WTC11 (cell line): ENCODE measurements at regions not wholly inside any gene's neighbourhood (a gene's known extent, or its start where the extent isn't known, plus 50 kb on each side); places are given as distances from the start of the nearest gene placed in this dataset.

Experiments
- ATAC-seq: fragments of 200-7000 bp; cut with Tn5 transposase; 2 replicates; pipeline ENCODE4 v1.10.0; 2021; ENCODE audit warnings: mild to moderate bottlenecking, moderate library complexity
- CTCF ChIA-PET: fragments of 300-600 bp; sonication (Branson Sonifier 250); formaldehyde crosslinking; loops from one replicate; lab custom pipeline; 2021; ENCODE audit warnings: antibody characterized with exemption; lab: Charles Lee
- POLR2A ChIA-PET: fragments of 350-600 bp; sonication (Branson Sonifier 250); formaldehyde crosslinking; loops from one replicate; lab custom pipeline; 2021; ENCODE audit warnings: antibody characterized with exemption; lab: Charles Lee
- DNase-seq: peaks from one replicate; pipeline ENCODE4 v3.0.0; 2021; ENCODE audit warnings: low spot score
- H3K27ac Mint-ChIP-seq: 2 replicates; pipeline ENCODE4 v1.8.0; 2021; ENCODE audit warnings: mixed read lengths
- H3K27me3 Mint-ChIP-seq: 2 replicates; pipeline ENCODE4 v1.8.0; 2021; ENCODE audit warnings: low read depth, mild to moderate bottlenecking, moderate library complexity, mixed read lengths
- H3K36me3 Mint-ChIP-seq: 2 replicates; pipeline ENCODE4 v1.8.0; 2021; ENCODE audit warnings: mixed read lengths
- H3K4me1 Mint-ChIP-seq: 2 replicates; pipeline ENCODE4 v1.8.0; 2022; ENCODE audit warnings: mixed read lengths
- H3K4me3 Mint-ChIP-seq: 2 replicates; pipeline ENCODE4 v1.8.0; 2021; ENCODE audit warnings: mild to moderate bottlenecking, moderate library complexity, mixed read lengths
- H3K9me3 Mint-ChIP-seq: 2 replicates; pipeline ENCODE4 v1.8.0; 2021; ENCODE audit warnings: mixed read lengths
- AR ChIP-seq: fragments of 250-450 bp; sonication (Bioruptor Pico); IDR thresholded peaks from 2 replicates; pipeline ENCODE4 v1.9.0; 2021; ENCODE audit warnings: mild to moderate bottlenecking
- ATF6 ChIP-seq: sonication (generic); formaldehyde crosslinking; IDR thresholded peaks from 2 replicates; pipeline ENCODE4 v1.8.1; 2023; ENCODE audit warnings: mild to moderate bottlenecking, missing genetic modification reagents
- CBFB ChIP-seq: sonication (generic); formaldehyde crosslinking; IDR thresholded peaks from 2 replicates; pipeline ENCODE4 v1.8.1; 2022; ENCODE audit warnings: mild to moderate bottlenecking, low read depth, missing genetic modification reagents
- E2F1 ChIP-seq: sonication (generic); formaldehyde crosslinking; IDR thresholded peaks from 2 replicates; pipeline ENCODE4 v1.8.0; 2022; ENCODE audit warnings: mild to moderate bottlenecking, missing genetic modification reagents
- ETV6 ChIP-seq: sonication (generic); formaldehyde crosslinking; IDR thresholded peaks from 2 replicates; pipeline ENCODE4 v1.8.1; 2022; ENCODE audit warnings: mild to moderate bottlenecking, missing genetic modification reagents
- FOXP1 ChIP-seq: sonication (generic); formaldehyde crosslinking; IDR thresholded peaks from 2 replicates; pipeline ENCODE4 v1.8.0; 2022; ENCODE audit warnings: missing genetic modification reagents, mild to moderate bottlenecking, moderate library complexity, borderline replicate concordance
- HMGA2 ChIP-seq: fragments of 250-450 bp; sonication (Bioruptor Pico); IDR thresholded peaks from 2 replicates; pipeline ENCODE4 v1.4.0; 2021; ENCODE audit warnings: mild to moderate bottlenecking, moderate library complexity
- JAZF1 ChIP-seq: fragments of 250-450 bp; sonication (Bioruptor Pico); IDR thresholded peaks from 2 replicates; pipeline ENCODE4 v1.9.0; 2021; ENCODE audit warnings: moderate library complexity, mild to moderate bottlenecking, inconsistent platforms
- NFE2L1 ChIP-seq: sonication (generic); formaldehyde crosslinking; IDR thresholded peaks from 2 replicates; pipeline ENCODE4 v1.8.1; 2023; ENCODE audit warnings: missing genetic modification reagents
- NR1H2 ChIP-seq: sonication (generic); formaldehyde crosslinking; IDR thresholded peaks from 2 replicates; pipeline ENCODE4 v1.9.0; 2021; ENCODE audit warnings: mild to moderate bottlenecking, moderate library complexity, missing genetic modification reagents
- NR2C2 ChIP-seq: sonication (generic); formaldehyde crosslinking; IDR thresholded peaks from 2 replicates; pipeline ENCODE4 v1.8.0; 2022; ENCODE audit warnings: mild to moderate bottlenecking, missing genetic modification reagents
- OVOL2 ChIP-seq: fragments of 250-450 bp; sonication (Bioruptor Pico); IDR thresholded peaks from 2 replicates; pipeline ENCODE4 v1.9.0; 2021; ENCODE audit warnings: mild to moderate bottlenecking, borderline replicate concordance
- PRRX2 ChIP-seq: fragments of 250-450 bp; sonication (Bioruptor Pico); IDR thresholded peaks from 2 replicates; pipeline ENCODE4 v1.8.0; 2021; ENCODE audit warnings: mild to moderate bottlenecking
- RORB ChIP-seq: fragments of 250-450 bp; sonication (Bioruptor Pico); IDR thresholded peaks from 2 replicates; pipeline ENCODE4 v1.9.0; 2021; ENCODE audit warnings: mild to moderate bottlenecking
- SOX15 ChIP-seq: fragments of 250-450 bp; sonication (Bioruptor Pico); IDR thresholded peaks from 2 replicates; pipeline ENCODE4 v1.9.0; 2021; ENCODE audit warnings: mild to moderate bottlenecking
- TCF7 ChIP-seq: sonication (generic); formaldehyde crosslinking; IDR thresholded peaks from 2 replicates; pipeline ENCODE4 v1.8.0; 2022; ENCODE audit warnings: mild to moderate bottlenecking, low read depth, missing genetic modification reagents, moderate library complexity
- TEAD1 ChIP-seq: sonication (generic); formaldehyde crosslinking; IDR thresholded peaks from 2 replicates; pipeline ENCODE4 v1.8.0; 2022; ENCODE audit warnings: mild to moderate bottlenecking, missing genetic modification reagents
- TEAD4 ChIP-seq: sonication (generic); formaldehyde crosslinking; IDR thresholded peaks from 2 replicates; pipeline ENCODE4 v1.8.0; 2022; ENCODE audit warnings: mild to moderate bottlenecking, missing genetic modification reagents
- TP53 ChIP-seq: sonication (generic); formaldehyde crosslinking; IDR thresholded peaks from 2 replicates; pipeline ENCODE4 v1.8.1; 2023; ENCODE audit warnings: mild to moderate bottlenecking, missing genetic modification reagents
- ZNF121 ChIP-seq: sonication (generic); formaldehyde crosslinking; IDR thresholded peaks from 2 replicates; pipeline ENCODE4 v1.8.0; 2023; ENCODE audit warnings: missing genetic modification reagents
- TF ChIP-seq, protein P1 (sequence below): sonication (generic); formaldehyde crosslinking; IDR thresholded peaks from 2 replicates; pipeline ENCODE4 v1.8.1; 2023; ENCODE audit warnings: mild to moderate bottlenecking, missing genetic modification reagents, moderate library complexity
- TF ChIP-seq, protein P2 (sequence below): sonication (generic); formaldehyde crosslinking; IDR thresholded peaks from 2 replicates; pipeline ENCODE4 v1.8.1; 2022; ENCODE audit warnings: mild to moderate bottlenecking, missing genetic modification reagents, moderate library complexity, borderline replicate concordance

DNA sequence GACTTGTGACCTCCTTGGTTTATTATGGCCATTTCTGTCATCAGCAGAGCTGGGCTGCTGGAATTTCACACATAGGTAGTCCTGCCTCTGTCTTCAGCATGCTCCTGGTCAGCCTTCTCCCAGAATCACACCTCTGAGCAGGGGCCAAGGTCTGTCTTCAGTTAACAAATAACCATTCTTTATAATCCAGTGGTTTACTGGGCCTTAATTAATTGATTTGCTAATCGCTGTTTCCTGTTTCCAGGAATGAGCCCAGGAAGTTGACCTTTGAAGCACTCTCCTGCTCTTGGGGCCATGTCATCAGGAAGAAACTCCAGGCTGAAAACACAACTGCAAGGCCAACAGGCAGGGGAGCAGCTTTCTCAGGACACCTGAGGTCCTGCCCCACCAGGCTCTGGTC is 278.5 kb downstream of the SRBD1 start:
- H3K4me1 Mint-ChIP-seq, result peaks cover 19% of the 10 kb centered on the region
- H3K27ac Mint-ChIP-seq, result no peak overlapping the region
- ChIA-PET CTCF (interaction anchor here (1.1 kb wide), 1 partner anchor 13 kb away, joined by 3 read pairs; no protein-coding TSS in a partner anchor), POLR2A (interaction anchor here (0.6 to 0.8 kb wide), 2 partner anchors 11 to 504 kb away, joined by 3 to 4 read pairs; no protein-coding TSS in a partner anchor)
- TF ChIP-seq ATF6, result no peak
- no peak for TF ChIP-seq SOX15 (CRISPR knock-in tag)
- TF ChIP-seq AR, result no peak
- TF ChIP-seq CBFB (CRISPR knock-in tag), result no peak
- no peak for TF ChIP-seq TEAD4 (CRISPR knock-in tag)
- TF ChIP-seq, protein P1, sequence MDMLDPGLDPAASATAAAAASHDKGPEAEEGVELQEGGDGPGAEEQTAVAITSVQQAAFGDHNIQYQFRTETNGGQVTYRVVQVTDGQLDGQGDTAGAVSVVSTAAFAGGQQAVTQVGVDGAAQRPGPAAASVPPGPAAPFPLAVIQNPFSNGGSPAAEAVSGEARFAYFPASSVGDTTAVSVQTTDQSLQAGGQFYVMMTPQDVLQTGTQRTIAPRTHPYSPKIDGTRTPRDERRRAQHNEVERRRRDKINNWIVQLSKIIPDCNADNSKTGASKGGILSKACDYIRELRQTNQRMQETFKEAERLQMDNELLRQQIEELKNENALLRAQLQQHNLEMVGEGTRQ, result no peak
- TF ChIP-seq E2F1 (CRISPR knock-in tag), result no peak
- TF ChIP-seq RORB, result no peak
- no peak for TF ChIP-seq NR2C2 (CRISPR knock-in tag)
- H3K9me3 Mint-ChIP-seq, result peaks cover 12% of the 10 kb centered on the region
- H3K27me3 Mint-ChIP-seq, result no peaks in the 10 kb centered on the region; the same call in 1 of the 2 replicates
- ATAC-seq (no peak), DNase-seq (no peak)
- H3K36me3 Mint-ChIP-seq, result peaks cover 1% of the 10 kb centered on the region; the same call in 1 of the 2 replicates
- H3K4me3 Mint-ChIP-seq, result no peak overlapping the region

- POLR2A ChIA-PET, result interaction anchor here (0.6 kb wide), 1 partner anchor 504 kb away, joined by 4 read pairs; no protein-coding TSS in a partner anchor
- no peak for ATAC-seq
- peaks cover 19% of the 10 kb centered on the region for H3K4me1 Mint-ChIP-seq
- H3K4me3 Mint-ChIP-seq, result no peak overlapping the region
- H3K9me3 Mint-ChIP-seq, result peaks cover 16% of the 10 kb centered on the region
- peaks cover 4% of the 10 kb centered on the region; the same call in 1 of the 2 replicates for H3K36me3 Mint-ChIP-seq
- CTCF ChIA-PET, result interaction anchor here (1.1 to 3.2 kb wide), 3 partner anchors 11 to 16 kb away, joined by 3 to 10 read pairs (median 3); no protein-coding TSS in a partner anchor
- no peak for DNase-seq
- no peaks in the 10 kb centered on the region; the same call in 1 of the 2 replicates for H3K27me3 Mint-ChIP-seq
- no peak for TF ChIP-seq TP53 (CRISPR knock-in tag)
- no peak for TF ChIP-seq TEAD1 (CRISPR knock-in tag)
- TF ChIP-seq E2F1 (CRISPR knock-in tag), result no peak
- no peak for TF ChIP-seq FOXP1
- TF ChIP-seq TCF7 (CRISPR knock-in tag), result no peak
- no peak for TF ChIP-seq CBFB (CRISPR knock-in tag)
- no peak for TF ChIP-seq NR1H2 (CRISPR knock-in tag)
- TF ChIP-seq JAZF1 (CRISPR knock-in tag), result no peak
- no peak for TF ChIP-seq NFE2L1
- TF ChIP-seq ETV6 (CRISPR knock-in tag), result no peak
- no peak for TF ChIP-seq HMGA2 (CRISPR knock-in tag)
- no peak for TF ChIP-seq ZNF121
- no peak for TF ChIP-seq PRRX2
- no peak for TF ChIP-seq OVOL2 (CRISPR knock-in tag)
- TF ChIP-seq, protein P2, sequence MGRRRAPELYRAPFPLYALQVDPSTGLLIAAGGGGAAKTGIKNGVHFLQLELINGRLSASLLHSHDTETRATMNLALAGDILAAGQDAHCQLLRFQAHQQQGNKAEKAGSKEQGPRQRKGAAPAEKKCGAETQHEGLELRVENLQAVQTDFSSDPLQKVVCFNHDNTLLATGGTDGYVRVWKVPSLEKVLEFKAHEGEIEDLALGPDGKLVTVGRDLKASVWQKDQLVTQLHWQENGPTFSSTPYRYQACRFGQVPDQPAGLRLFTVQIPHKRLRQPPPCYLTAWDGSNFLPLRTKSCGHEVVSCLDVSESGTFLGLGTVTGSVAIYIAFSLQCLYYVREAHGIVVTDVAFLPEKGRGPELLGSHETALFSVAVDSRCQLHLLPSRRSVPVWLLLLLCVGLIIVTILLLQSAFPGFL (CRISPR knock-in tag), result no peak
- no peak overlapping the region for H3K27ac Mint-ChIP-seq
Observed at GRCh38 chr2:45332094-45332493, 279.0 kb downstream of the SRBD1 start.
